Tibial nerve (tissue), 4 donors: ENCODE measurements at regions not wholly inside any gene's neighbourhood (a gene's known extent, or its start where the extent isn't known, plus 50 kb on each side); places are given as distances from the start of the nearest gene placed in this dataset.

ENCODE experiments used
- DNase-seq, 2 donors: peaks; one replicate each; pipeline ENCODE4 v3.0.0-alpha.2; 2019; ENCODE audit warnings: low spot score in 2 of 2
- H3K27ac ChIP-seq, 4 donors: fragments of 200-600 bp; sonication (generic) in 3 of 4; one replicate each; pipeline ENCODE4 v1.5.1; 2017 to 2019; ENCODE audit warnings: mild to moderate bottlenecking in 1 of 4
- H3K27me3 ChIP-seq, 2 donors: fragments of 200-600 bp; sonication (generic) in 1 of 2; one replicate each; pipeline versions ENCODE4 v1.5.1 to v1.6.0; 2017 to 2019
- H3K36me3 ChIP-seq, 3 donors: fragments of 200-600 bp; sonication (generic); one replicate each; pipeline ENCODE4 v1.5.1; 2018 to 2019
- H3K4me1 ChIP-seq, 4 donors: fragments of 200-600 bp; sonication (generic) in 3 of 4; one replicate each; pipeline ENCODE4 v1.5.1; 2017 to 2019
- H3K4me3 ChIP-seq, 4 donors: fragments of 200-600 bp; sonication (generic) in 3 of 4; one replicate each; pipeline ENCODE4 v1.5.1; 2017 to 2019; ENCODE audit warnings: mild to moderate bottlenecking in 1 of 4, moderate library complexity in 1 of 4
- H3K9me3 ChIP-seq, 4 donors: fragments of 200-600 bp; sonication (generic) in 3 of 4; one replicate each; pipeline ENCODE4 v1.5.1; 2017 to 2019
- EP300 ChIP-seq, 2 donors: sonication (generic); formaldehyde crosslinking; IDR thresholded peaks; one replicate each; pipeline ENCODE4 v1.6.1; 2017; ENCODE audit warnings: antibody characterized with exemption in 2 of 2, mild to moderate bottlenecking in 1 of 2
- POLR2A ChIP-seq, 2 donors: fragments of 450-650 bp; IDR thresholded peaks; one replicate each; pipeline ENCODE4 v1.6.1; 2017; ENCODE audit warnings: antibody characterized with exemption in 2 of 2, mild to moderate bottlenecking in 2 of 2, moderate library complexity in 2 of 2
- whole genome bisulfite sequencing, 2 donors: methylation state at CpG; one replicate each; pipeline ENCODE4 v1.1.5; 2018; 5-methylcytosine and 5-hydroxymethylcytosine counted together
- TF ChIP-seq, protein P1 (sequence below), 5 experiments: fragments of 200-600 bp in 3 of 5; fragments of 450-650 bp in 2 of 5; sonication (generic) in 3 of 5; IDR thresholded peaks; one replicate each; pipeline ENCODE4 v1.5.1; 2016 to 2019; ENCODE audit warnings: antibody characterized with exemption in 5 of 5, mild to moderate bottlenecking in 3 of 5, moderate library complexity in 2 of 5

DNA sequence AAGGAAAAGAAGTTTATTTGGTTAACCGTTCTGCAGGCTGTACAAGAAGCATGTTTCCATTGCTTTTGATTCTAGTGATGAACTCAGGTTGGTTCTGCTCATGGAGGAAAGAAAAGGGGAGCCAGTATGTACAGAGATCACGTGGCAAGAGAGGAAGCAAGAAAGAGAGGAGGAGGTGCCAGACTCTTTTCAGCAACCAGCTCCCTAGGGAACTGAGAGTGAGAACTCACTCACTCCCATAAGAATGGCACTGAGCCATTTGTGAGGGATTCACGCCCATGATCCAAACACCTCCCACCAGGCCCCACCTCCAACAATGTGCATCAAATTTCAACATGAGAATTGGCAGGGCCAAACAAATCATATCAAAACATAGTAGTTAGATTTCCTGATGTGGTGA is 649.1 kb downstream of the EPM2A start:
- 25 to 37% methylated on average over 3 of the region's 3 CpGs for WGBS, 2 donors
- Histone ChIP-seq H3K9me3 (no peaks in the 10 kb centered on the region), H3K4me1 (no peaks in the 10 kb centered on the region), H3K4me3 (no peak overlapping the region), H3K36me3 (no peaks in the 10 kb centered on the region), H3K27ac (no peak overlapping the region), H3K27me3 (no peaks in the 10 kb centered on the region)
- DNase-seq, result peak in 1 of 2 donors; percentile 7
- TF ChIP-seq, protein P1, sequence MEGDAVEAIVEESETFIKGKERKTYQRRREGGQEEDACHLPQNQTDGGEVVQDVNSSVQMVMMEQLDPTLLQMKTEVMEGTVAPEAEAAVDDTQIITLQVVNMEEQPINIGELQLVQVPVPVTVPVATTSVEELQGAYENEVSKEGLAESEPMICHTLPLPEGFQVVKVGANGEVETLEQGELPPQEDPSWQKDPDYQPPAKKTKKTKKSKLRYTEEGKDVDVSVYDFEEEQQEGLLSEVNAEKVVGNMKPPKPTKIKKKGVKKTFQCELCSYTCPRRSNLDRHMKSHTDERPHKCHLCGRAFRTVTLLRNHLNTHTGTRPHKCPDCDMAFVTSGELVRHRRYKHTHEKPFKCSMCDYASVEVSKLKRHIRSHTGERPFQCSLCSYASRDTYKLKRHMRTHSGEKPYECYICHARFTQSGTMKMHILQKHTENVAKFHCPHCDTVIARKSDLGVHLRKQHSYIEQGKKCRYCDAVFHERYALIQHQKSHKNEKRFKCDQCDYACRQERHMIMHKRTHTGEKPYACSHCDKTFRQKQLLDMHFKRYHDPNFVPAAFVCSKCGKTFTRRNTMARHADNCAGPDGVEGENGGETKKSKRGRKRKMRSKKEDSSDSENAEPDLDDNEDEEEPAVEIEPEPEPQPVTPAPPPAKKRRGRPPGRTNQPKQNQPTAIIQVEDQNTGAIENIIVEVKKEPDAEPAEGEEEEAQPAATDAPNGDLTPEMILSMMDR (IDR thresholded peaks at IDR 0.05), result no peak
- TF ChIP-seq EP300 (IDR thresholded peaks at IDR 0.05) (no peak), POLR2A (IDR thresholded peaks at IDR 0.05) (no peak)

DNA sequence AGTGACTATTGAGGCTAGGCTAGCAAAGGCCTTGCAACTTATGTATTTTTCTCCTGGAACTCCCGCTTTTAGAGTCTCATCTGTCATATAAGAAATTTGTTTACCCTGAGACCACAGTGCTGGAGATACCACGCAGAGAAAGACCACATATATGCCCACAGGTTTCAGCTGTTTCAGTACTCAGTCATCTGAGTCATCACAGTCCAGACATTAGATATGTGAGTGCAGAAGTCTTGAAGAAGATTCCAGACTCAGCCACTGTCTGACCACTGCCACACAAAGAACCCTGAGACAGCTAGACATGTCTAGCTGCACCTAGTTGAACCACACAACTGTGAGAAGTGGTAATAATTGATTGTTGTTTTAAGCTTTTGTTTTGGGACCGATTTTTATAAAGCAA is 648.3 kb downstream of the EPM2A start:
- Histone ChIP-seq H3K27me3 (no peaks in the 10 kb centered on the region), H3K4me3 (no peak overlapping the region), H3K4me1 (no peaks in the 10 kb centered on the region), H3K36me3 (no peaks in the 10 kb centered on the region), H3K27ac (no peak overlapping the region), H3K9me3 (no peaks in the 10 kb centered on the region)
- TF ChIP-seq, protein P1 (IDR thresholded peaks at IDR 0.05), result no peak
- TF ChIP-seq POLR2A (IDR thresholded peaks at IDR 0.05), result no peak
- no peak for TF ChIP-seq EP300 (IDR thresholded peaks at IDR 0.05)
- 81 to 86% methylated on average over 3 of the region's 3 CpGs for WGBS, 2 donors
- no peak for DNase-seq

DNA sequence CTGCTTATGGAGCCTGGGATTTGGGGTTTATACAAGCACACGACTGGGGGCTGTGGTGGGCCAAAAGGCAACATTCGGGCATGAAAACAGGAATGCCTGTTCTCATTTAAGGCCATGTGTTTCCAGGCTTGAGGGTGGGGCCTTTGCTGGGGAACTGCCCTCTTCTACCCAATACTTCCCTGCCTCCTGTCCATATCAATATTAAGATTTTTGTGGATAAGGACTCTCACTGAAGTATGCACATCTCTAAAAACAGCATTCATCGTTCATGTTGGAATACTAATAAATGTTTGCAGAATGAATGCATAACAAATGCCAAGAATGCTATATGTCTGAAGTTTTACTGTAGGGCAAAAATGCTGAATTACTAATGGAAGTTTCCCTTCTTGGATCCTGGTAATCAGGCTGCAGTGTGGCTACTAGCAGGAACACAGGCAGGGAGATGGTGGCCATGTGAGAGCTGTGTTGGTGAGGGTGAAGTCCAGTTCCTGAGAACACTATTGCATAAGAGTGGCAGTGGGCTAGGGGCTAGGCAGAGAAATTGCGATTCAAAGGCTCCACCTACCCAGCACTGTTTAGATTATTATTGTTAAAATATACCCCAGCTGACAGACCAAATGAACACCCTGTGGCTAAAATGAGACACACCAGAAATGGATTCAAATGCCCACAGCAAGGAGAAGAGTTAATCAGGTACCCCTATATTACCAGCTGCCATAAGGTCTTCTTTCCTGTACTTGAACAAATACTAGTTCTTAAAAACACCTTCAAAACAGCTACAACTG is 644.3 kb downstream of the EPM2A start:
- Histone ChIP-seq H3K27me3 (no peaks in the 10 kb centered on the region), H3K4me3 (no peak overlapping the region), H3K9me3 (no peaks in the 10 kb centered on the region), H3K4me1 (no peaks in the 10 kb centered on the region), H3K36me3 (no peaks in the 10 kb centered on the region), H3K27ac (no peak overlapping the region)
- 75 to 88% methylated on average over 4 of the region's 4 CpGs for WGBS, 2 donors
- TF ChIP-seq, protein P1 (IDR thresholded peaks at IDR 0.05), result no peak
- TF ChIP-seq POLR2A (IDR thresholded peaks at IDR 0.05) (no peak), EP300 (IDR thresholded peaks at IDR 0.05) (no peak)
- DNase-seq, result no peak

DNA sequence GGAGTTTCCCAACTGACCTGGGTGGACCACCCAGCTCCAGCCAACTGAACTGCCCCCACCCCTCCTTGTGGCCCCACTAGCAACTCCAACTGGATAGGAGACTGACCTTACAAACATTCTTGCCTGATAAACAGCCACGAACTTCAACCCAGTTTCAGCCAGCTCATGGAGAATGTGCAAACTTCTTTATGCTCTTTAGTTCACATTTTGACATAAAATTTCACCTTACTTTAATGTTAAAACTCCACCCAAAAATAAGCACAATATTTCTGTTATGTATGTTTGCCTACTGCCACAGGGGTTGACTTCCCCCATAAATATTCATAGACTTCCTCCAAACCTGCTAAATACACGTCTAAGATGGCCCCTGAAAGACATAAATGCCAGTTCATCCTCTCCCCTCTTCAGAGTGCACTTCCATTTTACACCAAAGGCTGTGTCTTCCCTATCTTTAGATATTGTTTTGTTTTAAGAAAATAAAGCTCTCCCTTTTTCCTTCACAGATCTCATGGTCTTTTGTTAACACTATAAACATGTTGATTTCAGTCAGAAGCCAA is 643.7 kb downstream of the EPM2A start:
- no peak for TF ChIP-seq EP300 (IDR thresholded peaks at IDR 0.05)
- TF ChIP-seq, protein P1 (IDR thresholded peaks at IDR 0.05), result no peak
- TF ChIP-seq POLR2A (IDR thresholded peaks at IDR 0.05), result no peak
- Histone ChIP-seq H3K9me3 (peaks cover 0 to 1% (median 0%) of the 10 kb centered on the region in 4 donors), H3K27ac (no peak overlapping the region), H3K4me3 (no peak overlapping the region), H3K27me3 (no peaks in the 10 kb centered on the region), H3K36me3 (no peaks in the 10 kb centered on the region), H3K4me1 (no peaks in the 10 kb centered on the region)
- no peak for DNase-seq
- WGBS, 2 donors, result 68 to 72% methylated on average over 2 of the region's 2 CpGs

DNA sequence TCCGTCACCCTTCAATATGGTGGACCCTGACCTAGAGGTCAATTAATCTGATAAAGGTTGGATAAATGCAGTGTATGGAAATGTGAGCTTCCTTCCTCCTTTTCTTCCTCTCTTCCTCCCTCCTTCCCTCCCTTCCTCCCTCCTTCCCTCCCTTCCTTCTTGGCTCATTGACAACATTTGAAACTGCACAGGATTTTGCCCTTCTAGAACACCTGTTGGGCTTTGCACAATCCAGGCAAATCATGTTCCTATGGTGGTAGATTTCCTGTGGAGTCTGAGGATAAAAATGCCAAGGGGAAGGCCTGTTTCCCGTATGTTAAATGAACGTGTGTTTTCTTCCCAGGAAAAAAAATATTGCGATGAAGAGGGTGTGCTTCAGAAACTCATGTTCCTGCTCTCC is 642.8 kb downstream of the EPM2A start:
- no peaks in the 10 kb centered on the region for H3K4me1 ChIP-seq
- no peak overlapping the region for H3K4me3 ChIP-seq
- no peak for DNase-seq
- H3K9me3 ChIP-seq, result peaks cover 0 to 10% (median 0%) of the 10 kb centered on the region in 4 donors
- TF ChIP-seq EP300 (IDR thresholded peaks at IDR 0.05), result no peak
- no peak for TF ChIP-seq POLR2A (IDR thresholded peaks at IDR 0.05)
- TF ChIP-seq, protein P1 (IDR thresholded peaks at IDR 0.05), result no peak
- no peaks in the 10 kb centered on the region for H3K27me3 ChIP-seq
- no peak overlapping the region for H3K27ac ChIP-seq
- 79 to 85% methylated on average over 4 of the region's 4 CpGs for WGBS, 2 donors
- no peaks in the 10 kb centered on the region for H3K36me3 ChIP-seq
